Neural cell (in vitro differentiated cells): ENCODE measurements at regions not wholly inside any gene's neighbourhood (a gene's known extent, or its start where the extent isn't known, plus 50 kb on each side); places are given as distances from the start of the nearest gene placed in this dataset.

Source experiments
- H2AFZ ChIP-seq: fragments of 200-600, 300-800 bp; sonication (generic), shearing (Covaris generic); 2 replicates; pipeline ENCODE4 v1.6.0; 2014; ENCODE audit warnings: low read depth, mild to moderate bottlenecking, antibody characterized with exemption, low read length, moderate library complexity
- H3F3A ChIP-seq: fragments of 200-600 bp; shearing (Covaris generic); 2 replicates; pipeline ENCODE4 v1.6.1; 2016; ENCODE audit warnings: mild to moderate bottlenecking, moderate library complexity, mixed read lengths, antibody characterized with exemption, low read length; ENCODE audit not compliant: insufficient read depth, poor library complexity, severe bottlenecking
- H3K27ac ChIP-seq: fragments of 200-600, 300-800 bp; sonication (generic), shearing (Covaris generic); 2 replicates; pipeline ENCODE4 v1.5.1; 2014; ENCODE audit warnings: mild to moderate bottlenecking, low read length, moderate library complexity
- H3K27me3 ChIP-seq: fragments of 300-800, 200-600 bp; sonication (generic), shearing (Covaris generic); 2 replicates; pipeline ENCODE4 v1.6.0; 2014; ENCODE audit warnings: mild to moderate bottlenecking, low read depth, low read length, moderate library complexity; ENCODE audit not compliant: insufficient read depth
- H3K36me3 ChIP-seq: fragments of 300-800, 200-600 bp; sonication (generic), shearing (Covaris generic); 2 replicates; pipeline ENCODE4 v1.5.1; 2014; ENCODE audit warnings: mild to moderate bottlenecking, antibody characterized with exemption, low read length, moderate library complexity; ENCODE audit not compliant: insufficient read depth
- H3K4me2 ChIP-seq: fragments of 300-800, 200-600 bp; sonication (generic), shearing (Covaris generic); 2 replicates; pipeline ENCODE4 v1.6.0; 2014; ENCODE audit warnings: mild to moderate bottlenecking, low read length
- H3K4me3 ChIP-seq: fragments of 300-800, 200-600 bp; sonication (generic), shearing (Covaris generic); 2 replicates; pipeline ENCODE4 v1.5.1; 2014; ENCODE audit warnings: mild to moderate bottlenecking, low read length, moderate library complexity
- H3K79me2 ChIP-seq: fragments of 200-600 bp; shearing (Covaris generic); replicated peaks from 2 replicates; pipeline ENCODE4 v1.6.0; 2014; ENCODE audit warnings: mild to moderate bottlenecking, low read length, moderate library complexity; ENCODE audit not compliant: insufficient read depth
- H3K9ac ChIP-seq: fragments of 300-800, 200-600 bp; sonication (generic), shearing (Covaris generic); 2 replicates; pipeline ENCODE4 v1.6.1; 2016; ENCODE audit warnings: mild to moderate bottlenecking, low read length, mixed read lengths
- H3K9me2 ChIP-seq: fragments of 200-600 bp; shearing (Covaris generic); 2 replicates; pipeline ENCODE4 v1.6.1; 2016; ENCODE audit warnings: mild to moderate bottlenecking, low read length, mixed read lengths; ENCODE audit not compliant: insufficient read depth
- H3K9me3 ChIP-seq: fragments of 200-600, 300-800 bp; sonication (generic), shearing (Covaris generic); 2 replicates; pipeline ENCODE4 v1.6.1; 2016; ENCODE audit warnings: mild to moderate bottlenecking, mixed run types, low read length, moderate library complexity, mixed read lengths
- H4K20me1 ChIP-seq: fragments of 200-600 bp; shearing (Covaris generic); 2 replicates; pipeline ENCODE4 v1.6.1; 2016; ENCODE audit warnings: mild to moderate bottlenecking, mixed run types; ENCODE audit not compliant: insufficient read depth
- CTCF ChIP-seq: fragments of 450-650 bp; IDR thresholded peaks from 2 replicates; pipeline ENCODE4 v1.5.1; 2014; ENCODE audit warnings: antibody characterized with exemption, mild to moderate bottlenecking, moderate library complexity; ENCODE audit not compliant: poor library complexity, severe bottlenecking
- EP300 ChIP-seq: fragments of 450-650 bp; conservative IDR thresholded peaks from 2 replicates; pipeline ENCODE4 v1.6.1; 2014; ENCODE audit warnings: antibody characterized with exemption, mild to moderate bottlenecking, moderate library complexity; ENCODE audit not compliant: poor library complexity, severe bottlenecking
- EZH2 ChIP-seq: fragments of 200-600, 300-800 bp; shearing (Covaris generic), sonication (generic); IDR thresholded peaks from 2 replicates; pipeline ENCODE4 v1.6.1; 2014; ENCODE audit warnings: antibody characterized with exemption, low read length, borderline replicate concordance, mild to moderate bottlenecking; ENCODE audit not compliant: insufficient read depth, poor library complexity, severe bottlenecking
- MXI1 ChIP-seq: fragments of 450-650 bp; conservative IDR thresholded peaks from 2 replicates; pipeline ENCODE4 v1.6.1; 2014; ENCODE audit warnings: antibody characterized with exemption, mild to moderate bottlenecking; ENCODE audit not compliant: poor library complexity, severe bottlenecking
- POLR2AphosphoS5 ChIP-seq: IDR thresholded peaks from 2 replicates; pipeline ENCODE4 v1.6.1; 2012
- RAD21 ChIP-seq: fragments of 450-650 bp; conservative IDR thresholded peaks from 2 replicates; pipeline ENCODE4 v1.6.1; 2014; ENCODE audit warnings: antibody characterized with exemption, mild to moderate bottlenecking, moderate library complexity
- SMC3 ChIP-seq: fragments of 450-650 bp; conservative IDR thresholded peaks from 2 replicates; pipeline ENCODE4 v1.6.1; 2014; ENCODE audit warnings: antibody characterized with exemption, mild to moderate bottlenecking, moderate library complexity; ENCODE audit not compliant: poor library complexity
- TAF1 ChIP-seq: IDR thresholded peaks from 2 replicates; pipeline ENCODE4 v1.6.1; 2012; ENCODE audit warnings: low read depth
- TF ChIP-seq, protein P1 (sequence below): IDR thresholded peaks from 2 replicates; pipeline ENCODE4 v1.6.1; 2012; ENCODE audit warnings: borderline replicate concordance

GRCh38 chr18:75656563-75657247, 229.2 kb upstream of the SMIM21 start:
- no peak overlapping the region for H3K9ac ChIP-seq
- no peaks in the 10 kb centered on the region for H4K20me1 ChIP-seq
- no peaks in the 10 kb centered on the region for H3K27me3 ChIP-seq
- no peak overlapping the region for H3K27ac ChIP-seq
- no peaks in the 10 kb centered on the region for H3F3A ChIP-seq
- H3K9me2 ChIP-seq, result no peaks in the 10 kb centered on the region
- no peaks in the 10 kb centered on the region for H3K36me3 ChIP-seq
- no peak overlapping the region for H3K4me2 ChIP-seq
- TF ChIP-seq, protein P1, sequence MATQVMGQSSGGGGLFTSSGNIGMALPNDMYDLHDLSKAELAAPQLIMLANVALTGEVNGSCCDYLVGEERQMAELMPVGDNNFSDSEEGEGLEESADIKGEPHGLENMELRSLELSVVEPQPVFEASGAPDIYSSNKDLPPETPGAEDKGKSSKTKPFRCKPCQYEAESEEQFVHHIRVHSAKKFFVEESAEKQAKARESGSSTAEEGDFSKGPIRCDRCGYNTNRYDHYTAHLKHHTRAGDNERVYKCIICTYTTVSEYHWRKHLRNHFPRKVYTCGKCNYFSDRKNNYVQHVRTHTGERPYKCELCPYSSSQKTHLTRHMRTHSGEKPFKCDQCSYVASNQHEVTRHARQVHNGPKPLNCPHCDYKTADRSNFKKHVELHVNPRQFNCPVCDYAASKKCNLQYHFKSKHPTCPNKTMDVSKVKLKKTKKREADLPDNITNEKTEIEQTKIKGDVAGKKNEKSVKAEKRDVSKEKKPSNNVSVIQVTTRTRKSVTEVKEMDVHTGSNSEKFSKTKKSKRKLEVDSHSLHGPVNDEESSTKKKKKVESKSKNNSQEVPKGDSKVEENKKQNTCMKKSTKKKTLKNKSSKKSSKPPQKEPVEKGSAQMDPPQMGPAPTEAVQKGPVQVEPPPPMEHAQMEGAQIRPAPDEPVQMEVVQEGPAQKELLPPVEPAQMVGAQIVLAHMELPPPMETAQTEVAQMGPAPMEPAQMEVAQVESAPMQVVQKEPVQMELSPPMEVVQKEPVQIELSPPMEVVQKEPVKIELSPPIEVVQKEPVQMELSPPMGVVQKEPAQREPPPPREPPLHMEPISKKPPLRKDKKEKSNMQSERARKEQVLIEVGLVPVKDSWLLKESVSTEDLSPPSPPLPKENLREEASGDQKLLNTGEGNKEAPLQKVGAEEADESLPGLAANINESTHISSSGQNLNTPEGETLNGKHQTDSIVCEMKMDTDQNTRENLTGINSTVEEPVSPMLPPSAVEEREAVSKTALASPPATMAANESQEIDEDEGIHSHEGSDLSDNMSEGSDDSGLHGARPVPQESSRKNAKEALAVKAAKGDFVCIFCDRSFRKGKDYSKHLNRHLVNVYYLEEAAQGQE, result no peak
- TF ChIP-seq MXI1, result no peak
- TF ChIP-seq EP300, result no peak
- no peak for TF ChIP-seq RAD21
- TF ChIP-seq SMC3, result no peak
- TF ChIP-seq CTCF, result no peak
- TF ChIP-seq POLR2AphosphoS5, result no peak
- TF ChIP-seq EZH2, result no peak
- TF ChIP-seq TAF1, result no peak
- H3K79me2 ChIP-seq, result no peaks in the 10 kb centered on the region
- H3K9me3 ChIP-seq, result peaks cover 4% of the 10 kb centered on the region
- no peak overlapping the region for H3K4me3 ChIP-seq
- H2AFZ ChIP-seq, result no peak overlapping the region

DNA sequence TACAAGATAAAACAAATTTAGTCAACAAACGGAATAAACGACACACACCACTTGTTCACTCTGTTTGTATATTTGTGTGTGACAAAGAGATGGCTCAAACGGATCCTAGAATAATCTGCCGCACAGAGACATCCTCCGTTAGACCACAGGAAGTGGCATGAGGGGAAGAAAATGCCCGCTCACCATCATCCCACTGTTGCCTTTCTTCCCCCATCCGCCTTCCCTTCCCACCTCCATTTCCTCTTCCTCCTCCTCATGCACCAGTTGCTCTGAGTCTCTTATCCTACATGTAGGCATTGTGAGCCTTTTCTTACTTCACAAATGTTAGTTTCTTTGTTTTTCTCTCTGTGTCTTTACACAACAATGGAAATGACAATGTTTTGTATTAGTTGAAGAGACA, 228.5 kb upstream of the SMIM21 start:
- Histone ChIP-seq H3K27ac (no peak overlapping the region), H2AFZ (no peak overlapping the region)
- TF ChIP-seq SMC3, result no peak
- no peak for TF ChIP-seq MXI1
- TF ChIP-seq POLR2AphosphoS5, result no peak
- TF ChIP-seq RAD21, result no peak
- no peak for TF ChIP-seq EZH2
- TF ChIP-seq EP300, result no peak
- no peak for TF ChIP-seq TAF1
- TF ChIP-seq, protein P1, result no peak

More for the DNA sequence above, 228.5 kb upstream of the SMIM21 start:
- Histone ChIP-seq H3F3A (no peaks in the 10 kb centered on the region), H3K27me3 (no peaks in the 10 kb centered on the region), H3K9me3 (peaks cover 4% of the 10 kb centered on the region), H3K4me2 (no peak overlapping the region), H3K9me2 (no peaks in the 10 kb centered on the region), H3K4me3 (no peak overlapping the region), H3K36me3 (no peaks in the 10 kb centered on the region), H3K9ac (no peak overlapping the region), H3K79me2 (no peaks in the 10 kb centered on the region), H4K20me1 (no peaks in the 10 kb centered on the region)
